ENCODE measurements at regions not wholly inside any gene's neighbourhood (a gene's known extent, or its start where the extent isn't known, plus 50 kb on each side); places are given as distances from the start of the nearest gene placed in this dataset.

- TF ChIP-seq POLR2A (IDR thresholded peaks at IDR 0.05) (no peak), CTCF (IDR thresholded peaks at IDR 0.05) (no peak)
Measured at GRCh38 chr1:187629075-187629474, 800.3 kb downstream of the PLA2G4A start.

All from esophagus squamous epithelium (tissue), 4 donors.